GM21723 (cell line): ENCODE measurements at regions not wholly inside any gene's neighbourhood (a gene's known extent, or its start where the extent isn't known, plus 50 kb on each side); places are given as distances from the start of the nearest gene placed in this dataset.

Experiments
- ATAC-seq: cut with Tn5 transposase; IDR thresholded peaks from one replicate; pipeline ENCODE4 v1.9.1; 2021; ENCODE audit warnings: mild to moderate bottlenecking, moderate library complexity; ENCODE audit not compliant: unreplicated experiment

DNA sequence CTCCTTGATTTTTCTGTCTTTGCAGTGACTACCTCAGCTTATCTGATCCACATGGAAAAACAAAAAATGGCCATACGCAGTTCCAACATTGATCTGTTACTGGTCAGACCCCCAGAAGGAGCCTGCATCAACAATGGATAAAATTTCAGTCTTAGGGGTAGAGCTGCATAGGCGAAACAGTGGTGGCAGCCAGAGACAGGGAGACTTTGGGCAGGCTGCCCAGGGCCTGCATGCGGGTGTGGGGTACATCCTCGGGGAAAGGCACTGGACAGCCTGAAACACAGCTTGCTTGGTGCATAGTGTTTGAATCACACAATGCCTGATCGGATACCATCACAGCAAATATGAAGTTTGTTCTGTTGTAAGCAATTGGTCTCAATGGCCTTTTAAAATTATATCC, 847.8 kb downstream of the QKI start:
- no peak for ATAC-seq

DNA sequence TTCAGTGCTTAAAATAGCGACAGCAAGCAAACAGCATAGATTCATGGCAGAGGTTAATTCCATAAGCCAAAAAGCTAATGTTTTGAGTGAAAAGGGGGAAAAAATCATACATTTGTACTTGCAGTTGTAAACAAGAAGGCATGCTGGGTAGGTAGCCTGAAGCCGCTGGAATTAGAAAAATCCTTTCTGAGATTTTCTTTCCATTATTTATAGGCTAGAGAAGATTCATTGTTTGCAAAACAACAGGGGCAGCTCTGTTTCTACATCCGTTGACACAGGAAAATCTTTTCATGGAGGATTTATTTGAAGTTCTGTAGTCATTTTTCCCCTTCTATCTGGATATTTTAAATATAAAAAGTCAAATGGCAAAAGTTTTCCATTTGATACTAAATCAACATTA, 843.9 kb downstream of the QKI start:
- no peak for ATAC-seq

DNA sequence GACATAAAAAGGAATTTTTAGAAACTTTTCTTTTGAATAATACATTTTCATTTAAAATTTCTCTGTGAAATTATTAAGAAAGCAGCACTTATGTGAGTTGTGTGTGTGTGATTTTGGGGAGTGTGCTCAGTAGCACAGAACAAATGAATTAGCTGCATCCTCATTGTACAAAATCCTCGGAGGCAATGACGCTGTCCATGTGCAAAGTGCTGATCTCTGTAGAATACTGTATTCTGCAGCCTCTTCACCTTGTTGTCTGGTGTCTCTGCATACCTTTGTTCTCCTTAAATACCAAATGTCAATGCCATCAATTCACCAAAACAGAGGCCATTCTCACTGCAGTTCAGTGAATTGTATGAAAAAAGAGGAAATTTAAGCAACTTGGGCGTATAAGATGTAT, 838.4 kb downstream of the QKI start:
- ATAC-seq, result no peak

DNA sequence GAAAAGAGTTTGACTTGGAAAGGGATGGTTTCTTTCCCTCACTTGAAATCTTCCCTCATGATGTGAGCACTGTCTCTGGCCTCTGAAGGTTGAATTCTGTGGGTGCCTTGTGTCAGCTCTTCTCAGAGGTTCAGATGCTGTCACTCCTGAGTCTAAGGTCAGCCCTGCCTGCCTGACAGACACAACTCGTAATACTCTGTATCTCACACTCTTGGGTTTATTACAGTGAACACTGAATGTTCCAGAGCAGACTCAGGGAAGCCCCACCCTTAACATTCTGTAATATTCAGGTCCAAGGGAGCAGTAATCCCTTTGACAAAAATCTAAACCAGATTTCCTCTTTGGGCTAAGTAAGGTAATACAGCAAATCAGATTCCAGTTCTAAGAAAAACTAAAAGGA, 837.8 kb downstream of the QKI start:
- ATAC-seq, result no peak

DNA sequence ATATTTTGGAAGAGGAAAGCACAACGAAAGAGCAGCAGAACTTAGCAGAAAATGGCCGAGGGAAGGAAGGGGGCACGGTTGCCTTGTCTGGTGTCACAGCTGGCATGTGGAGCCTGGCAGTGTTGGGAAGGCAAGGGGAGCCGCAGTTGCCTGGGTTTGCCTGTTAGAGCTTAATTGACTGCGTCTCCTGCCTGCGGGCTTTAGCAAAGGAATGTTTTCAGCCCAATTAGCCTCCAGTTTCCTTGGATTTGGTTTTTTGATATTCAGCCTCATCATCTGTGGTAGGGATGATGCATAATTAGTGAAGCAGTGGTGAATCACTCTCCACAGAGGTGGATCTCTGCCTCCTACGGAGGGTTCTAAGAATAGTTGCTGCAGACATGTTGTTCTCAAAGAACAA, 832.6 kb downstream of the QKI start:
- ATAC-seq, result no peak

DNA sequence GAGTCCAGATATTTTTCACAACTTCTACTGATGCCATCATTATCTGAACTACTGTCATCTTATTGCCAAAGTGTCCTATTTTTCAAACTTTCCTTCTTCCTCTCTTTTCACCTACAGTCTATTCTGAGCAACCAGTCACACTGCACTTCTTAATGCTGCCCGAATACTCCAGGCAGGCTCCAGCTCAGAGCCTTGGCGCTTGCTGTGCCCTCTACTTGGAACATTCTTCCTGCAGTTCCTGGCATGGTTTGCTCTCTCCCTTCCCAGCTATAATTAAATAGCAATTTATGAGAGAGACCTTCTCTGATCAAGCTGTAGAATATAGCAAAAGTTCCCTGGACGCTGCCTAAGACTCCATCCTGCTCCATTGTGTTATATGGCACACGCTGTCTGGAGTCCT, 831.6 kb downstream of the QKI start:
- ATAC-seq, result no peak

DNA sequence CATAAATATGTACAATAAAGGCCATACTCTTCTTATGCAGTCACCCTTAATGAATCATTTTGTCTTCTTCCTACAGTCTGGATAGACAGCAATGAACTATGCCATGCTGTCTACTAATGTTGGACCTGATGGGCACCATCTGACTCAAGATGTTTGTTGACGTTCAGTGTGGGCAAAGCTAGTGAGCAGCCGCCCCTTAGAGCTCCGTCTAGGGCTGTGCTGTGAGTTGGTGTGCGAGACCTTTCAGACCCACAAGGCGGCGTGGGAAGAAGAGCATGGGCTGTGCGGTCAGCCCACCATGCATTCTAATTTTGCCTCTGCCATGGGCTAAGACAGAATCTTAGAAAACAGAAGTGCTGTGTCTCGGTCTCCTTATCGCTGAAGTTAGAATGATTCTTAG, 829.4 kb downstream of the QKI start:
- ATAC-seq, result no peak

DNA sequence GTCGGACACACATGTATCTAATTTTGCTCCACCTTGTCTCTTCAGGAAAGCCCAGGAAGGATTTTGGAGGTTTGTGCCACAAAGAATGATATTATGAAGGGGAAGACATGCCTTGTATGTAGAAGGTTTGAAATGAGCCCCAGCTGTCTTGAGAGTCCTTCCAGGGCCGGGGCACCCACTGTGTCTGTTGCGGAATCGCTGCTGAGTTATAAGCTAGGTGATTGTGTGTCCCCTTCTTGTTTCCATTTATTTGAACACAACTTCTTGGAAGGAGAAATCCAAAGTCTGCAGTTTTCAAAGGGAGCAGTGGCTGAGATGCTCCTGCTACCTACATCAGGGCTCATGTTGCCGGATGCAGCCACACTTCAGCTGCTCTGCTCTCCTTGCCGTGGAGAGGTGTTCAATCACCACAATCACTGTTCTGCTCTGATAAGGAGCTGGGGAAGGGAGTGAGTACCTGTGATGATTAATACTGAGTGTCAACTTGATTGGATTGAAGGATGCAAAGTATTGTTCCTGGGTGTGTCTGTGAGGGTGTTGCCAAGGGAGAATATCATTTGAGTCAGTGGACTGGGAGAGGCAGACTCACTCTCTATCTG, 828.6 kb downstream of the QKI start:
- no peak for ATAC-seq

DNA sequence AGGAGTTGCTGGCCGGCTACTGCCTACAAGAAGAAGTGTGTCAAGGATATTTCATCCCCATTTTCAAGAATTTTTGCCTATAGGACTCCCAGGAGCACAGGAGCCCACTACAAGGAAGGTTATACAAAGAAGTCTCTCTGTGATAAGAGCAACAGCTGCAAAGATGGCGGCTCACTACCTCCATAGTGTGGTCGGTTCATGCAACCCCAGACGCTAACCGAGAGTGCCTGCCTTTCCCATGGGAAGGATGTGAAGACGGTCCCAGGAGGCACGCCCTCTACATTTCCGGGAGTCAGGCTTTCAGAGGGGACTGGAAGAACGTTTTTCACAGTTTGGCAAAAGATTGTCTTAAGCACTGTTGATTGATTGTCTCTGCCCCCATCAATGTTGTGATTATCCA, 816.3 kb downstream of the QKI start:
- ATAC-seq, result no peak

DNA sequence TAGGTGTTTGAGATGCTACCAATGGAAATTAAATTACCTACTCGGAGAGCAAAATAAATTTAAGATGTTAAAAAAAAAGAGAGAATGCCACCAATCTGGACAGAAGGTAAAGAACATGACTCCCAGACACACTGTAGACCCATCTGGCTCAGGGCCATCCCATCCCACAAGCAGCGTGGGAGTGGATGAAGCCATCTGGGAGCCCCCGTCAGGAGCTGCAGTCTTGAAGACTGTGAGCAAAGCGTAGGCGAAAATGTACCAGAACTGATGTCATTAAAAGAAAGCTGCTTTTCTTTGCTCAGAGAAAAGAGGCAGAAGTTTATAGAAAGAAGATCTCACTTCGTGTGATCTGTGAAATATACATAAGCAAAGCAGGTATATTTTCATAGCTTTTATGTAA, 815.7 kb downstream of the QKI start:
- ATAC-seq, result no peak

DNA sequence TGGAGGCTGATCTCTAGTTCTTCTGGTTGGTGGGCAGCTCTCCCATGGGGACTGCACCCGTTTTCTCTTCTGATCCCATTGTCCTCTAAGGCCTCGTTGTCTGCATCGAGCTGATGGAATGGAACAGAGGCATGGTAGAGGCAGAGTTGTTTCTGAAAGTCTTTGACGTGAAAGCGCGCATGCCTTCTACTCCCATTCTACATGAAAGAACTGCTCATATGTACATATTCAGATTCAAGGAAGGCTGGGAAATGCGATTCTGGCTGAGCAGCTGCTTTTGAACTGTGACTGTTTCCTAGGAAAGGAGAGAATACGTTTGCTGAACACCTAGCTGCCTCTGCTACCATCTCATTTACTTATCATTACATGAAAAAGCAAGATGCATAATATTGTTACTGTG, 815.2 kb downstream of the QKI start:
- no peak for ATAC-seq

DNA sequence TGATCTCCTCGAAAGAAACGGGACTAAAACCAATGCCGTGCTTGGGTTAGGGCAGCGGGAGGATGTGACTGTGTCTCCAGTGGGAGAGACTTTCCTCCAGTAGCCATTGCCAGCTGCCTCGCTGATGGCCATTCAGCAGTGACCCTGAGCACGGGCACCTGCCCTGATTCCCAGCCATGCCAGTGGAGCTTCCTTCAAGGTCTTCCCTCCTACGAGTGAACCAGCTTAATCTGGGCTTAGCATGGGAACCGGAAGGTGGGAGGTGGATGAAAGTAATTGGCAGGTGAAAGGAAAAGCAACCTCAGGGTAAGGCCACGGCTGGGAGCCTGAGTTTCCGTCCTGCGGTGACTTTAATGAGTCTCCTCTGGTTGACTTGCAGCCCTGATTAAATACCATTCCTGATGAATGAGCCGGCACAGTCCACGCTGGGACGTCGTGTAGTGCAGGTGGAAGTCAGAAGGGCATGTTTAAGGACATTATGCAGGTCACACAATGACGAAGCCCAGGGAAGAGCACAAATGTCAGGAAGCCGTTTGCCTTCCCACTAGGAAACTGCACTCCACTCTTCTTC, 813.5 kb downstream of the QKI start:
- no peak for ATAC-seq

DNA sequence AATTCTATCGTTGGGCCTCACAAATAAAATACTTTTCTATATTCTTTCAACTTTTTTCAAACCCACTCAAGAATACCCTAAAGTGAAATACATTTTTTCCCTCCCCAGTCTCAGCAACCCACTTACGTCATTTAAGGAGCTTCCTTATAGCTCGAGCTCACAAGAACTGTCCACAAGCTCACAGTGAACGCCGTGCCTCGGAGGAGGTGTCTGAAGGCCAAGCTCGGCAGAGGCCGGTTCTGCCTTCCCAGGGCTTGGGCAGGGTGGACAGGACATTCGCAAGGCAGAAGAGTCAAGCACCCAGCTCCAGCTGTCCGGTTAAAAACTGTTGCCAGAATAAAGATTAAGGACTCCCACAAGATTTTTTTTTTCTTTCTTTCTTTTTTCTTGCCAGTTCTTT, 802.3 kb downstream of the QKI start:
- no peak for ATAC-seq

DNA sequence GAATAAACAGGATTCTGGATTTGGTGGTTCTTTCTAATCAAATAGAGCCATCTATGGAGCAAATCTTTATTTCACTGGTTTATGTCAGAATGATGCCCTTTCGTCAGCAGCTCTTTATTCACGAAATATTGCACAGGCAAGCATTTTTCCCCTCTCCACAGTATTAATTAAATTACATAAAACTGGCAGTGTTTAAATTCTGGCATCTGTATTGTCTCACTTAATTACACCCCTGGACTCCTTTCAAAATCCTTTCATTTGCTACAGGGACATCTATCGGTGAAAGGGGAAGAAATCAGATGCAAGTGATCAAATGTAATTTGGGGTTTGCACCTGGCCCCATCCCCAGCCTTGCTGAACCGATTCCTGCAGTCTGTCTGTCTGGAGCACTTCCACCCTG, 801.9 kb downstream of the QKI start:
- no peak for ATAC-seq

DNA sequence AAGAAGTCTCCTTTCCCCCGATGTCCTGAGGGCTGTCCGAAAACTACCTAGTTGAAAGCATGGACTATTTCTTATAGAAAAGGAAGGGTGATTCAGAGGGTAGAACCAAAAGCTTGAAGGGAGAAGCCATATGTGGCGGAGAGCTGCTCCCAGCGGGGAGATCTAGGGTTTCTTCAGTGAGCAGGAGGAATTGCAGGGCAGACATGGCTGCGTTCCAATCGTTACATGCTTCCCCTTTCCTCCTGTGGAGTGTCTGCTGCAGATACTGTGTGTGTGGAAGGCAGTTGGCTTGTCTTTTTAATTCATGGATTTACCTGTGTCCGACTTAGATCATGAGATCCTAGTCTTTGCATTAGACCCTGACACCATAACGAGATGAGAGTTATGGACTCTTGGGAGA, 799.5 kb downstream of the QKI start:
- ATAC-seq, result no peak

DNA sequence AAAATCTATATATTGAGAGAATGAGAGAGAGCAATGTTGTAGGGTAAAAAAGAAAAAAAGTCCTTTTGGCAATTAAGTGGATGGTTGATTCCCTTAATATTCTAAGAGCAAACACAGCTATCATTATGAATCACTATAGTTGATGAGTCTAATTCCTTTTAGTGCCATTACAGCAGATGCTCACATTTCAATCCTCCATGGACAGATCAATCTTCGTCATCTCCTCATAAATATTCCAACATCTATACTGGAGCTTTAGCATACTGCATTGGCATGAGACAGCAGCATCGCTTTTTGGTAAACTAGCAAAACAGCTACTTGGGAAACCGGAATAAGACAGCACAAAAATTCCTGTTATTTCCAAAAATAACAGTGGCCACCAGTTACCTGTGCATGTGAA, 796.7 kb downstream of the QKI start:
- no peak for ATAC-seq

DNA sequence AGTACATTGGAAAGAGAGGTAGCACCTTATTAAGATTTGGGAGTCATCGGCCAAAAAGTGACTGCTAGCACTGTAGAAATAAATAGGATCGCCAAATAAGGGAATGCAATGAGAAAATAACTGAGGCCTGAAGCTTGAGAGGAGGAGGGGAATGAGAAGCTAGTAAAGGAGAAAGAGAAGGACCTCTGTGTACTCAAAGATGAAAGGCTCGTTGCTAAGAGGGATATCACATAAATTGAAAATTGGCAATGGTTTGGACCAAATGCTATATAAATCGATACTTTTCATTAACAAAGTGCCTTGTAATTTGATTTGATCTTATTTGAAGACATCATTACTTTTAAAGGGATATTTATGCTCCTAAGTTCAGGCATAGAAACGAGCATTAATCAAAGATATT, 796.3 kb downstream of the QKI start:
- ATAC-seq, result no peak

DNA sequence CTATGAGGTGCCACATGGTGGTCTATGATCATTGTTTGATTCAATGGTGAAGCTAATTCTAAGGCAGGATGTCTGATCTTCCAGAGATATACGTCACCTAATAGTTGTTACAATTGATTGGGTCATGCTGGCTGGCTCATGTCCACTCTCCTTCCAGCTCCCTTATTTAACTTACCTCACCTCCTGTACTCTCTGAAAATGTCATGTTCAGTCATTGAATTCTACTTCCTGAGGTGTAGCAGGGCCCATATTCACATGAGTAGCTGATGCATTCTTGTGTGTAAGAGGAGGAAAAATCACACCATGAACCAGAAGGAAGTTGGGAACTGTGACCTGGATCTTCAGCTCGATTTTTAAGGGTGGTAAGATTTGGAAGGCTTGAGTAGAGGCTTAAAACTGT, 795.8 kb downstream of the QKI start:
- no peak for ATAC-seq

DNA sequence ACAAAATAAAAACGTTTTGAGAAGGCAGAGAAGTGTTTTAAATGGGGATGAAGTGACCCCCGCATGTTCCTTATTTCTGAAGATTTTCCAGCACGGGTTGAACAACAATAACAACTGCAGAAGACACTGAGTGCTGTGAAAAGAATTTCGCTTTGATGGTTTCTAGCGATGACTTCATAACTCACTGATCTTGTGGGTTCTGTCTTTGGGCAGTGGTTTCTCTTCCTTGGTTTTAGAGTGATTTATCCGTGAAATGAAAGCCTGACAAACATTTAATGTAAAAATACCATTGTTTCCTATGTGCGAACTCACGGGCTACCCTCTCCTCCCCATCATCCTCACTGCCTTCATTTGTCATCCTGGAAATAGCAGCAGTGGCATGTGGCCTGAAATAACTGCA, 793.9 kb downstream of the QKI start:
- no peak for ATAC-seq

DNA sequence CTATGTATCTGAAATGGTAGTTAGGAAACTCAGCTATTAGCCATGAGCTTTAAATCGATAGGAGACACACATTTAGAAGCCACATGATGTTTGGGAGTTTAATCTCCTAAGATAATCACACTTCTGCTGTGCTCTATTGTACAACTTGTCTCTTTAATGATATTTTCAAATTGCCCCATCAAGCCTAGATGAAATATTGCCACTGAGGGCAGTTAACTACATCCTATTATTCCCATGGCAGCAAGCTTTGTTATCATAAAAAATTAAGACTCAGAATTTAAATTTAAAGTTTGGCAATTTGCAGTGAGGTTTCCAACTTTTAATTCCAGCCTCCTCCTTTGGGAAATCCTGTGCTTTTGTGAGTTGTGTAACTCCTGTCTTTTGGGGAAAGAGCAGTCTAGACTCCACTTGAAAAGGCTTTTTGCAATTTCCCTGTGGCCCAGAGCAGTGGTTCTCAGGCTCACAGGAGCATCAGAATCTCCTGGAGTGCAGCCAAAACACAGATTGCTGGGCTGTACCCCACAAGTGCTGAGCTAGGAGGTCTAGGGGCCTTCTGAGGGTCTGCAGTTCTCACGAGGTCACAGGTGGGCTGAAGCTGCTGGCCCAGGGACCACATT, 792.4 kb downstream of the QKI start:
- ATAC-seq, result no peak

DNA sequence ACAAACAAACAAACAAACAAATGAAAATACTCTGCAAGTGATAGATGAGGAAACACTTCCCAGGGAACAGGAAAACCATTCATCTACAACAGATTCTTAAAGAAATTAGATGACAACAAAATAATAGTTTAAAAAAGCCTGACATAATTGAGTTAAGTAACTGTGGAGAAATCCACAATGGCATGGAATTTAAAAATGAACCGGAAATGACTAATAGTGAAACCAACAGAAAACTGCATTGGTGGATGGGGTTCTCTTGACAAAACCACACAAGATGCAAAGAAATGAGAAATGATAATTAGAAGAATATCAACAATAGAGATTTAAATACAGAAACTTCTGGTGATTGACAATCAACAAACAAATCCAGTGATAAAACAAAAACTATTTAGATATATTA, 785.6 kb downstream of the QKI start:
- no peak for ATAC-seq

DNA sequence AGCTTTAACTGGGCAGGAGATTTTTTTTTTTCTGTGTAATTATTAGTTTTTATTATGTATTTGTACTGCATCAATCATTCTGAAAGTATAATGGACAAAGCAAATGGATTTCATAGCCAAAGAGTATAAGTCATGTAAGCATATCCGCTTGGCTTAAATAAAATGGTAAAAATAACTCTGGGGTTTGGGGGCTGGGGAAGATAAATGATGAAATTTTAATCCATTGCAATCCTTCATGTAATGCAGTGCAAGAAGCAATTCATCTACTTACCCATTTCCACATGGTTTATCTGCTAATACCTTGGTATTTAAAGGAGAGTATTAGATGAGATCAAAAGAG, 781.4 kb downstream of the QKI start:
- no peak for ATAC-seq

DNA sequence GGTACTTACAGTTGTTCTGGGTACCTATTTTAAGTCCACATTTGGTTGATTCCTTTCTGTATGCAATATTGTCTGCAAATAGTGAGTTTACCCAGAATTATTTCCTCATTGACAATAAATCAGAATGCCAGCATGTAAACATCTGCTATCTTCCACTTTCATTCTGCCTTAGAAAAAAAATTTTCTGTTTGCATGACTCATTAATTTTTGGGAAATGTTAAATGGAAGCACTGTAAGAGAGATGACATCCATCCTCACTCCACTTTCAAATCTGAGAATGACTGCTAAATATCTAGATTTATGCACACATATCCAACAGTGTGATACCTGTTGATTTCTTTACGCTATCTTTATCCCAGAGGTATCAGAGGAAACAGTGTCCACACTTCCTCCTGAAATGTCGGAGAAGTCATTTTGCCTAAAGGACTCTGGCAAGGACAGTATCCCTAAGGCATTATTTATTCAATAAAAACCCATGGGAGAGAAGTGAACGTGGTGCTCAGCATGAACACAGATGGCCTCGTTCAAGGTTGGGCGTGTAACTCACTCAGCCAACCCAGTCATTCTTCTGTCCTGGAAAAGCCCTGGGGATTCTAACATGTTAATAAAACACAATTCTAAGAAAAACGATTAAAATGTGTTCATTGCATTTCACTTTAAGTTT, 780.9 kb downstream of the QKI start:
- no peak for ATAC-seq
